ENCODE measurements at regions not wholly inside any gene's neighbourhood (a gene's known extent, or its start where the extent isn't known, plus 50 kb on each side); places are given as distances from the start of the nearest gene placed in this dataset.

DNA sequence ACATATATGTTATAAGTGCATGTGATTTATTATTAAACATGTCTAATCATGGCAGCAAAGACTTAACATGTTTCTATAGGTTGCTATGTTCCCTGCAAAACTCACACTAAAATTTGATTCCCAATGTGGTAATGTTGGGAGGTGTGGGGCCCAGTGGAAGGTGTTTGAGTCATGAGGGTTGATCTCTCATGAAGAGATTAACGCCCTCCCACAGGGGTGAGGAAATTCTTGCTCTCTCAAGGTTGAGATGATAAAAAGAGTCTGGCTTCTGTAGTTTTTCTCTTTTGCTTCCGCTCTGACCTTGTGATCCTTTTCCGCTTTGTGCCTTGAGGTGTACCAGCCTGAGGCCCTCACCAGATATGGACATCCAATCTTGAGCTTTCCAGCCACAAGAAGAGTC, 737.5 kb upstream of the SLITRK5 start:
- peak; percentile 85 for DNase-seq
- Histone ChIP-seq H3K4me1 (ENCODE audit: control insufficient read depth, insufficient read depth, low read length) (peaks cover 2% of the 10 kb centered on the region), H3K27me3 (ENCODE audit: control insufficient read depth, insufficient read depth, low read length, poor library complexity, severe bottlenecking) (no peaks in the 10 kb centered on the region), H3K9ac (ENCODE audit: extremely low read depth, low read length, poor library complexity, severe bottlenecking) (no peak overlapping the region), H3K27ac (ENCODE audit: low read depth, low read length) (no peak overlapping the region), H3K36me3 (ENCODE audit: control insufficient read depth, insufficient read depth, low read length) (no peaks in the 10 kb centered on the region), H3K9me3 (ENCODE audit: control insufficient read depth, low read length) (peaks cover 18% of the 10 kb centered on the region), H3K4me3 (ENCODE audit: low read length) (no peak overlapping the region)
- H3K36me3 Mint-ChIP-seq (ENCODE audit: low read depth), result peaks cover 13% of the 10 kb centered on the region
- no peaks in the 10 kb centered on the region for H3K27me3 Mint-ChIP-seq (ENCODE audit: insufficient read depth)
- 35 to 79% methylated on average over 2 to 3 of the region's 3 CpGs for WGBS, 2 experiments (ENCODE audit: insufficient coverage in 1 of 2, insufficient read length in 1 of 2)
- peaks cover 1% of the 10 kb centered on the region for H3K9me3 Mint-ChIP-seq
- H3K27ac Mint-ChIP-seq, result peak overlapping the region; percentile 76
- no peak overlapping the region for H3K4me3 Mint-ChIP-seq
- TF ChIP-seq CTCF (conservative IDR thresholded peaks at IDR 0.05), result no peak
- peaks cover 15% of the 10 kb centered on the region for H3K4me1 Mint-ChIP-seq

DNA sequence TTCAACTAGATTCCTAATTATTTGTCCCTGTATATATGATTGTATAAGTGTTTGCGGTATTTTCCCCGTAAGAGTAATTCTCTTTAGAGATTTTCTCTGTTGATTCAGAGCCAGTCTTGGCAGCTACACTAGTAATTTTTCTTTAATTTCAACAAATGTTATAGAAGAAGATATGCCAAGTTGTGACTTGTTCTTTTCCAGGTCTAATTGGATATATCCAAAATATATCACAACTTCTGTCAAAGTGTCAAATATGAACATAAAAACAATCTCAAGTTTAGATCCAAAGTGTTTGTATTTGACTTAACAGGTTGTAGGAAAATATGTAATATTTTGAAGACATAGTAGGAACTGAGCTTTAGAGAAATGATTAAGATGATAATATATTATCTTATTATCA, 733.9 kb upstream of the SLITRK5 start:
- H3K9ac ChIP-seq (ENCODE audit: extremely low read depth, low read length, poor library complexity, severe bottlenecking), result no peak overlapping the region
- H3K4me3 ChIP-seq (ENCODE audit: low read length), result no peak overlapping the region
- 90% methylated on average over 2 of the region's 2 CpGs; no CpG with 5 or more reads in 1 of the 2 experiments for WGBS, 2 experiments (ENCODE audit: insufficient coverage in 1 of 2, insufficient read length in 1 of 2)
- no peak overlapping the region for H3K27ac Mint-ChIP-seq
- no peaks in the 10 kb centered on the region for H3K27me3 Mint-ChIP-seq (ENCODE audit: insufficient read depth)
- no peak for TF ChIP-seq CTCF (conservative IDR thresholded peaks at IDR 0.05)
- H3K36me3 ChIP-seq (ENCODE audit: control insufficient read depth, insufficient read depth, low read length), result peaks cover 3% of the 10 kb centered on the region
- H3K36me3 Mint-ChIP-seq (ENCODE audit: low read depth), result peaks cover 16% of the 10 kb centered on the region
- H3K27me3 ChIP-seq (ENCODE audit: control insufficient read depth, insufficient read depth, low read length, poor library complexity, severe bottlenecking), result no peaks in the 10 kb centered on the region
- H3K9me3 ChIP-seq (ENCODE audit: control insufficient read depth, low read length), result peaks cover 22% of the 10 kb centered on the region
- H3K4me1 ChIP-seq (ENCODE audit: control insufficient read depth, insufficient read depth, low read length), result peaks cover 2% of the 10 kb centered on the region
- DNase-seq, result no peak
- H3K4me1 Mint-ChIP-seq, result peaks cover 15% of the 10 kb centered on the region
- H3K9me3 Mint-ChIP-seq, result peaks cover 11% of the 10 kb centered on the region
- H3K27ac ChIP-seq (ENCODE audit: low read depth, low read length), result no peak overlapping the region
- H3K4me3 Mint-ChIP-seq, result no peak overlapping the region

- no peak for TF ChIP-seq CTCF (conservative IDR thresholded peaks at IDR 0.05)
- peaks cover 24% of the 10 kb centered on the region for H3K9me3 ChIP-seq (ENCODE audit: control insufficient read depth, low read length)
- no peaks in the 10 kb centered on the region for H3K4me1 ChIP-seq (ENCODE audit: control insufficient read depth, insufficient read depth, low read length)
- 100% methylated on average over 2 of the region's 2 CpGs; no CpG with 5 or more reads in 1 of the 2 experiments for WGBS, 2 experiments (ENCODE audit: insufficient coverage in 1 of 2, insufficient read length in 1 of 2)
- Mint-ChIP-seq H3K27me3 (ENCODE audit: insufficient read depth) (no peaks in the 10 kb centered on the region), H3K4me3 (no peak overlapping the region), H3K4me1 (no peaks in the 10 kb centered on the region), H3K9me3 (peaks cover 15% of the 10 kb centered on the region), H3K27ac (no peak overlapping the region), H3K36me3 (ENCODE audit: low read depth) (peaks cover 12% of the 10 kb centered on the region)
- no peaks in the 10 kb centered on the region for H3K27me3 ChIP-seq (ENCODE audit: control insufficient read depth, insufficient read depth, low read length, poor library complexity, severe bottlenecking)
- no peak for DNase-seq
- H3K27ac ChIP-seq (ENCODE audit: low read depth, low read length), result no peak overlapping the region
- H3K36me3 ChIP-seq (ENCODE audit: control insufficient read depth, insufficient read depth, low read length), result no peaks in the 10 kb centered on the region
- no peak overlapping the region for H3K9ac ChIP-seq (ENCODE audit: extremely low read depth, low read length, poor library complexity, severe bottlenecking)
- H3K4me3 ChIP-seq (ENCODE audit: low read length), result no peak overlapping the region
Observed at GRCh38 chr13:86945584-86945983, 725.6 kb upstream of the SLITRK5 start.

Measured in endodermal cell (in vitro differentiated cells).